Endothelial cell of umbilical vein (primary cell): ENCODE measurements at regions not wholly inside any gene's neighbourhood (a gene's known extent, or its start where the extent isn't known, plus 50 kb on each side); places are given as distances from the start of the nearest gene placed in this dataset.

Source experiments
- BruUV-seq: library from RNA; stranded (reverse); fragments of 400-500 nt; replicated peaks from 2 replicates; lab custom pipeline; 2021; lab: Mats Ljungman, UMichigan
- CTCF ChIA-PET: fragments of 300-600, 350-600 bp; sonication (Branson Sonifier 250); formaldehyde crosslinking; loops from one replicate; lab custom pipeline; 2021; ENCODE audit warnings: antibody characterized with exemption, inconsistent platforms; lab: Charles Lee
- POLR2A ChIA-PET: fragments of 300-600, 350-600 bp; sonication (Branson Sonifier 250); formaldehyde crosslinking; loops from one replicate; lab custom pipeline; 2021; ENCODE audit warnings: antibody characterized with exemption, inconsistent platforms; lab: Charles Lee
- DNase-seq: peaks from one replicate; pipeline ENCODE4 v3.0.0-alpha.2; 2011; ENCODE audit warnings: low read depth, low spot score
- FAIRE-seq: peaks from 2 replicates; lab custom pipeline; 2011; peaks lifted over from hg19 to GRCh38; lab: Jason Lieb, UNC
- H2AFZ ChIP-seq: 2 replicates; pipeline ENCODE4 v1.6.0; 2012; ENCODE audit warnings: low read depth, low read length, control low read depth, inconsistent platforms
- H3K27ac ChIP-seq: 2 replicates; pipeline ENCODE4 v1.5.1; 2011; ENCODE audit warnings: low read depth, mild to moderate bottlenecking, control low read depth, low read length, moderate library complexity; ENCODE audit not compliant: insufficient read depth
- H3K27me3 ChIP-seq, 2 experiments: 2 replicates each; pipeline versions ENCODE4 v1.6.0 to v1.6.1; 2011; ENCODE audit warnings: low read length in 2 of 2, mixed read lengths in 1 of 2; ENCODE audit not compliant: control insufficient read depth in 2 of 2, insufficient read depth in 2 of 2
- H3K36me3 ChIP-seq, 2 experiments: 2 replicates in 1 of 2; 3 replicates in 1 of 2; pipeline ENCODE4 v1.5.1; 2011; ENCODE audit warnings: low read length in 2 of 2, mild to moderate bottlenecking in 1 of 2, moderate library complexity in 1 of 2; ENCODE audit not compliant: control insufficient read depth in 2 of 2, insufficient read depth in 2 of 2; ENCODE audit errors: extremely low read depth in 1 of 2
- H3K4me1 ChIP-seq: 3 replicates; pipeline ENCODE4 v1.5.1; 2011; ENCODE audit warnings: mild to moderate bottlenecking, low read length; ENCODE audit not compliant: control insufficient read depth, insufficient read depth; ENCODE audit errors: extremely low read depth
- H3K4me2 ChIP-seq: 2 replicates; pipeline ENCODE4 v1.6.1; 2011; ENCODE audit warnings: low read length, control low read depth, mixed read lengths; ENCODE audit not compliant: insufficient read depth
- H3K4me3 ChIP-seq, 3 experiments: fragments of 200-600 bp in 1 of 3; sonication (generic), shearing (Covaris generic) in 1 of 3; replicated peaks in 1 of 3; 2 replicates each; pipeline ENCODE4 v1.5.1; 2011 to 2016; ENCODE audit warnings: control low read depth in 3 of 3, low read length in 3 of 3, mild to moderate bottlenecking in 2 of 3, inconsistent platforms in 1 of 3, low read depth in 1 of 3, moderate library complexity in 1 of 3; ENCODE audit not compliant: insufficient read depth in 1 of 3
- H3K79me2 ChIP-seq: 2 replicates; pipeline ENCODE4 v1.6.0; 2012; ENCODE audit warnings: low read length, inconsistent platforms; ENCODE audit not compliant: control insufficient read depth, insufficient read depth
- H3K9ac ChIP-seq: replicated peaks from 2 replicates; pipeline ENCODE3; 2011; ENCODE audit warnings: low read length, control low read depth; ENCODE audit not compliant: insufficient read depth; ENCODE audit errors: extremely low read depth
- H3K9me1 ChIP-seq: replicated peaks from 3 replicates; pipeline ENCODE4 v1.6.0; 2011; ENCODE audit warnings: mild to moderate bottlenecking, low read length; ENCODE audit not compliant: control insufficient read depth, insufficient read depth; ENCODE audit errors: extremely low read depth
- H3K9me3 ChIP-seq: replicated peaks from 2 replicates; pipeline ENCODE4 v1.5.1; 2012; ENCODE audit warnings: low read length, inconsistent platforms; ENCODE audit not compliant: control insufficient read depth, insufficient read depth
- H4K20me1 ChIP-seq: replicated peaks from 2 replicates; pipeline ENCODE3; 2011; ENCODE audit warnings: mild to moderate bottlenecking, low read length; ENCODE audit not compliant: control insufficient read depth, insufficient read depth; ENCODE audit errors: extremely low read depth
- CTCF ChIP-seq, 2 donors: IDR thresholded peaks; 1 replicate in 1 of 2; 2 replicates in 1 of 2; pipeline ENCODE4 v1.5.1; 2011; ENCODE audit warnings: low read length in 2 of 2, mild to moderate bottlenecking in 2 of 2, moderate library complexity in 2 of 2, control low read depth in 1 of 2, inconsistent platforms in 1 of 2, low read depth in 1 of 2; ENCODE audit not compliant: insufficient read depth in 1 of 2; ENCODE audit errors: extremely low read depth in 1 of 2
- EZH2 ChIP-seq: IDR thresholded peaks from 2 replicates; pipeline ENCODE4 v1.6.1; 2012; ENCODE audit warnings: borderline replicate concordance, low read depth, mild to moderate bottlenecking, moderate library complexity, low read length, inconsistent platforms; ENCODE audit not compliant: severe bottlenecking
- FOS ChIP-seq: IDR thresholded peaks from 2 replicates; pipeline ENCODE4 v1.6.1; 2011; ENCODE audit warnings: mild to moderate bottlenecking, low read length, moderate library complexity, borderline replicate concordance; ENCODE audit not compliant: insufficient read depth
- GATA2 ChIP-seq: IDR thresholded peaks from 2 replicates; pipeline ENCODE4 v1.7.0; 2011; ENCODE audit warnings: low read depth, mild to moderate bottlenecking, moderate library complexity, mixed read lengths, low read length; ENCODE audit not compliant: insufficient read length, insufficient read depth
- JUN ChIP-seq: IDR thresholded peaks from 2 replicates; pipeline ENCODE4 v1.6.1; 2011; ENCODE audit warnings: borderline replicate concordance, low read depth; ENCODE audit not compliant: insufficient read length, insufficient read depth
- MAX ChIP-seq: IDR thresholded peaks from 2 replicates; pipeline ENCODE4 v1.6.1; 2011; ENCODE audit not compliant: insufficient read depth, insufficient read length
- MYC ChIP-seq: IDR thresholded peaks from one replicate; pipeline ENCODE4 v1.6.1; 2011; ENCODE audit warnings: mild to moderate bottlenecking, low read depth, low read length
- POLR2A ChIP-seq: IDR thresholded peaks from 2 replicates; pipeline ENCODE4 v1.6.1; 2012; ENCODE audit warnings: low read depth, mild to moderate bottlenecking, control low read depth, low read length
- POLR2AphosphoS5 ChIP-seq: IDR thresholded peaks from 2 replicates; pipeline ENCODE4 v1.6.1; 2012; ENCODE audit warnings: low read depth, mild to moderate bottlenecking, control low read depth, low read length, moderate library complexity; ENCODE audit not compliant: insufficient read depth
- dilution Hi-C: fragments of 300-500 bp; cut with MboI; formaldehyde crosslinking; loops from one replicate; pipeline ENCODE4 v1.15.0; 2019; ENCODE audit warnings: low sequenced_read_pairs; ENCODE audit not compliant: extremely low pct_ligation_motif_present
- intact Hi-C: fragments of 100-400 bp; cut with micrococcal nuclease; formaldehyde crosslinking; loops from one replicate; pipeline ENCODE4 v1.10.0; 2022

GRCh38 chr6:163718537-163718936 lies 304.0 kb downstream of the QKI start:
- no TSS peak for BruUV-seq

GRCh38 chr6:163717106-163717764 lies 302.7 kb downstream of the QKI start:
- H3K27ac ChIP-seq, result no peak overlapping the region
- POLR2A ChIA-PET, result no interaction called here
- FAIRE-seq (no peak), DNase-seq (no peak)
- H2AFZ ChIP-seq, result no peak overlapping the region
- no peak overlapping the region for H3K9ac ChIP-seq
- CTCF ChIA-PET, result no interaction called here
- no peaks in the 10 kb centered on the region for H3K4me1 ChIP-seq
- TF ChIP-seq CTCF (IDR thresholded peaks at IDR 0.05; ENCODE audit: extremely low read depth in 1 of 2, insufficient read depth in 1 of 2, low read depth in 1 of 2, low read length in 2 of 2) (no peak), POLR2A (no peak), JUN (no peak), GATA2 (no peak), POLR2AphosphoS5 (no peak), MAX (no peak), FOS (no peak), EZH2 (no peak), MYC (no peak)
- H3K9me3 ChIP-seq, result no peaks in the 10 kb centered on the region
- H4K20me1 ChIP-seq, result no peaks in the 10 kb centered on the region
- no peaks in the 10 kb centered on the region for H3K9me1 ChIP-seq
- dilution Hi-C loops, result no loop called here
- BruUV-seq, result no TSS peak
- no peaks in the 10 kb centered on the region for H3K36me3 ChIP-seq
- intact Hi-C loops, result no loop called here
- no peaks in the 10 kb centered on the region for H3K27me3 ChIP-seq
- H3K4me3 ChIP-seq, result no peak overlapping the region
- H3K79me2 ChIP-seq, result no peaks in the 10 kb centered on the region
- no peak overlapping the region for H3K4me2 ChIP-seq

More at GRCh38 chr6:163718537-163718936, 304.0 kb downstream of the QKI start:
- Histone ChIP-seq H2AFZ (no peak overlapping the region), H3K9ac (no peak overlapping the region), H3K79me2 (no peaks in the 10 kb centered on the region), H3K4me2 (no peak overlapping the region), H4K20me1 (no peaks in the 10 kb centered on the region), H3K4me3 (no peak overlapping the region), H3K4me1 (no peaks in the 10 kb centered on the region), H3K9me1 (no peaks in the 10 kb centered on the region), H3K27me3 (no peaks in the 10 kb centered on the region), H3K36me3 (no peaks in the 10 kb centered on the region), H3K9me3 (no peaks in the 10 kb centered on the region), H3K27ac (no peak overlapping the region)
- dilution Hi-C loops, result no loop called here
- DNase-seq (no peak), FAIRE-seq (no peak)
- CTCF ChIA-PET, result no interaction called here
- intact Hi-C loops, result no loop called here
- TF ChIP-seq GATA2, result no peak
- POLR2A ChIA-PET, result no interaction called here
